NCI-H748 (cell line): ENCODE measurements at regions not wholly inside any gene's neighbourhood (a gene's known extent, or its start where the extent isn't known, plus 50 kb on each side); places are given as distances from the start of the nearest gene placed in this dataset.
"Not testable (repeated sequence)": the region's sequence is repeated elsewhere in the genome, so short reads cannot be mapped to it uniquely, and the experiment has no call there.

Experiments
- DNase-seq: peaks from one replicate; lab custom pipeline; 2025; ENCODE audit not compliant: unreplicated experiment; lab: John Stamatoyannopoulos, UW

DNA sequence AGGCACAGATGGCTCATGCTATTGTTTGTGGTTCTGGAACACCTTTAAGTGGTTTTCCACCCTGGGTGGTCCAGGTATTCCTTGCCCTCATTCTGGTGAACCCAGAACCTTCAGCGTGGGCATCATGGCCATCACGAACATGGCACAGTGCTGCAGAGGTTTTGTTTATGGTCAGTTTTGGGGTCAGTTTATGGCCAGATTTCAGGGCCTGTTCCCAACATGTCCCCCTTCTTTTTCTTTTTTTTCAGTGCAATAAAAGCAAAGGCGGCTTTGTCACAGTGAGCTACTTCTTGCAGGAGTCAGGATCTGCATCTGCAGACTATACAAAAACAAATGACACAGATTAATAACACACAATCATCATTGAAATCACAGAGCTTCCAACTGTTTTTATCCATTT is 1085.0 kb upstream of the ALCAM start:
- DNase-seq = no peak

DNA sequence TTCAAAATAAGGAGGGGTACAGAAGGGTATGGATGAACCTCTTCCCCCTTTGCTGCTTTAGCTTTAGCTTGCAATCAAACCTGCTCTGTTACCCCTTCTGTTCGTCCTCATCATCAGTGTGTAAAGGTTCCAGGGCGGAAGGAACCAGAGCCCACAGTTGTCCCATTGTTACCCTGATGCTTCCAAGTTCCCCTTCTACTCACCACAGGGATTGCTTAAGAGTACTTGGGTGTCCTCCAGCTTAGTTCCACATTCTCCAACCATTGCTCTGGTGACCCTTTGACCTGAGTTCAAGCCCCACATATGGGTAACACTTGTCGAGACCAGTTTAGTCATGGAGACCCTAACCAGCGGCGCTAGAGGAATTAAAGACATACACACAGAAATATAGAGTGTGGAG is 1080.1 kb upstream of the ALCAM start:
- no peak for DNase-seq

DNA sequence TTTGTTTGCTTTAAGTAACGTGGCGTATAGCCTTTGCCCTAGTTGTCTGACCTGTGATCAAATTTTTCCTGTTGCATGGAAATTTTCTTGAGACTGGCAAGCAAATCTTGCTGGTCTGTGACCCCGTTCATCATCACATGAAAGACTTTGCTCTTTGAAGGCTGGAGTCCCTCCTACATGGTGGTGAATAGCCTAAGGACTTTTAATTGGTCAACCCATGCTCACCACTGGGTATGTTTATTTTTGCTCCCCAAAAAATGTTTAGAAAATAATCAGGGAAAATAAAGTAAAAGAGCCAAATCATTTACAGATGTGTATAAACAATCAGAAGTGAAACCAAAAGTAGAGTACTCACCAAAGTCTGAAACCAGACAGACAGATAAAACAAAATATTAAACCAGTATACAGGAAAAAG is 1075.3 kb upstream of the ALCAM start:
- DNase-seq = no peak

- no peak for DNase-seq
Observed at GRCh38 chr3:104291878-104292277, 1074.8 kb upstream of the ALCAM start.

DNA sequence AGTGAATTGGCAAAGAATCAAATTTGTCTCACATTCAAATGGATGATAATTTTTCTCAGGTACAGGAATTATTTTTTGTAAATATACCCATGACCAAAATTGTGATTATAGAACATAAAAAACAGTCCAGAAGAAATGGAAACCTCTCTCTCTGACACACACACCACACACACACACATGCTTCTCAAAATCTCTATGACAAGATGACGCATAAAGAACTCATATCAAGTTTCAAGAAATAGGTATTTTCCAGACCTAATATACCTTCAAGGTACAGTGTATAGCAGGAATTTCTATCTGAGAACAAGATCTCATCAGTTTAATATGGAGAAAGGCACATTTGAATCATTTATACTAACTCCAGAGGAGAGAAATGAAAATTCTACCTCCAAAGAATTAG is 1069.1 kb upstream of the ALCAM start:
- no peak for DNase-seq

- DNase-seq = no peak
Observed at GRCh38 chr3:104298662-104299061, 1068.0 kb upstream of the ALCAM start.

DNA sequence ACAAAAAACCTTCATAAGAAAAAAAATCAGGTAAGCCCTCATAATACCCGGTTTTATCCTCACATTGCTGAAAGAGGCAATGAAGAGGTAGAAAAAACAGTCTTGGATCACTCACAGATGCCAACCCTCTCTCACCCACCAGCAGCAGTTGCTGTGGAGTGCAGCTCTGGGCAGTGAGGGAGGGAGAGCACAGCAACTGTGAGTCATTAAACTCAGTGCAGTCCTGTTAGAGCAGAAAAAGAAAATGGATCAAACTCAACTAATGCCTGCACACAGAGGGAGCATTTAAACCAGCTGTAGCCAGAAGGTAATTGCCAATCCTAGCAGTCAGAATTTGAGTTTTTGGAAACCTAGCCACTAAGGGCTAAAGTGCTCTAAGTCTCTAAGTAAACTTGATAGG is 1050.6 kb upstream of the ALCAM start:
- no peak for DNase-seq

DNA sequence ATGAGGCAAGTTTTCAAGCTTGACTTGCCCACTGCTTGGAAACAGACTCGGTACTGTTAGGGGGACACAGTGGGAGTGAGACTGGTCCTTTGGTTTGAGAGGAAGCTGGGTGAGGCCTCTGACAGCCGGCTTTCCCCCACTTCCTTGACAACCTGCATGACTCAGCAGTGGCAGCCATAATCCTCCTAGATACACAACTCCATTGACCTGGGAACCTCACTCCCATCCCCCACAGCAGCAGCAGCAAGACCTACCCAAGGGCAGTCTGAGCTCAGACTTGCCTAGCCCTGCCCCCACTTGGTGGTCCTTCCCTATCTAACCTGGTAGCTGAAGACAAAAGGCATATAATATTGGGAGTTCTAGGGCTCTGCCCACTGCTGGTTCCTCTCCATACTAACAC is 1043.5 kb upstream of the ALCAM start:
- no peak for DNase-seq

- no peak for DNase-seq
Observed at GRCh38 chr3:104347291-104347690, 1019.4 kb upstream of the ALCAM start.

GRCh38 chr3:104349836-104350235 is 1016.9 kb upstream of the ALCAM start:
- no peak for DNase-seq

DNA sequence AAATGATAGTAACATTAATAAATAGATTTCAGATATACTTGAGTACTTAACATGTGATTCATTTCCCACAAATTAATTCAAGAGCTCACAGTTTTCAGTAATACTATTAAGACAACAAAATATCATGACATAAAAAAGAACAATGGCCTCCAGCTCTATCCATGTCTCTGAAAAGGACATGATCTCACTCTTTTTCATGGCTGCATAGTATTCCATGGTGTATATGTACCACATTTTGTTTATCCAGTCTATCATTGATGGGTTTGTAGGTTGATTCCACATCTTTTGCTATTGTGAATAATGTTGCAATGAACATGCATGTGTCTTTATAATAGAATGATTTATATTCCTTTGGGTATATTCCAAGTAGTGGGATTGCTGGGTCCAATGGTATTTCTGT is 1012.8 kb upstream of the ALCAM start:
- no peak for DNase-seq

- DNase-seq = no peak
Observed at GRCh38 chr3:104359546-104359945, 1007.2 kb upstream of the ALCAM start.

- DNase-seq = no peak
Observed at GRCh38 chr3:104360038-104360437, 1006.7 kb upstream of the ALCAM start.

DNA sequence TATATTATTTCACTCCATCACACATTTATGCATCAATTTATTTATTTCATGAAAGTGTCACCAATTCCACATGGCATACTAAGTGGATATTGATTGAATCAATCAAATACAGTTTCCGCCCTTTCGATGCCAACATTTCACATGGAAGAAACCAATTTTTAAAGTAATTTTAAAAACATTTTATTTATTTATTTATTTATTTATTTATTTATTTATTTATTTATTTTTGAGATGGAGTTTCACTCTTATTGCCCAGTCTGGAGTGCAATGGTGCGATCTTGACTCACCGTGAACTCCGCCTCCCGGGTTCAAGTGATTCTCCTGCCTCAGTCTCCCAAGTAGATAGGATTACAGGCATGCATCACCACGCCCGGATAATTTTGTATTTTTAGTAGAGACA is 1005.0 kb upstream of the ALCAM start:
- not testable (repeated sequence) for DNase-seq

DNA sequence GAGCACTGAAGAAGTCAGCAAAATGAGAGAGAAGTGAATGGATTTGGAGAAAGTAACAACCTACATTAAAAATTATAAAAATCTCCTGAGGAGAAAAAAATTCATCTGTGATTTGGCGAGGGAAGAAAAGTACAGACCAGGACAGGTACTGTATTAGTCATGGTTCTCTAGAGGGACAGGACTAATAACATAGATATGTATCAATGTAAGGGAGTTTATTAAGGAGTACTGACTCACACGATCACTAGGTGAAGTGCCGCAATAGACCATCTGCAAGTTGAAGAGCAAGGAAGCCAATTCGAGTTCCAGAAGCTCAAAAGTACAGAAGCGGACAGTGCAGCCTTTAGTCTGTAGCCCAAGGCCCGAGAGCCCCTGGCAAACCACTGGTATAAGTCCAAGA is 1004.4 kb upstream of the ALCAM start:
- DNase-seq = no peak

DNA sequence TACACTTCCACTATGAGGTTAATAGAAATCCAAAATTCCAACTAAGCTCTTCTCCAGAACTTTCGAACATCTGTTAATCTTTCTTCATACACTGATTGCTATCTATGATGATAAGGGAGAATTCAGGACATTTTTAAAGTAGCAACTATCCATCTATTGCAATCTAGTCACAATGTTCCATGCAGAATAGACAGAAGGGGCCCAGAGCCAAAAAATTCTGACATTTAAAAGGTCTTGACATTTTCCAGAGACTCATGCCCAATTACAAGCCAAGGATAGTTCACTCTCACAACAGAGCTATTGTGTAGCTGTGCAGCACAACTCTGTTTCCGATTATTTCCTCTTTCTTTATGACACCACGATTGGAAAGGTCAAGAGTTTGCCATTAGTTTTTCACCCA is 999.7 kb upstream of the ALCAM start:
- no peak for DNase-seq

- DNase-seq = no peak
Observed at GRCh38 chr3:104368760-104369159, 997.9 kb upstream of the ALCAM start.

DNA sequence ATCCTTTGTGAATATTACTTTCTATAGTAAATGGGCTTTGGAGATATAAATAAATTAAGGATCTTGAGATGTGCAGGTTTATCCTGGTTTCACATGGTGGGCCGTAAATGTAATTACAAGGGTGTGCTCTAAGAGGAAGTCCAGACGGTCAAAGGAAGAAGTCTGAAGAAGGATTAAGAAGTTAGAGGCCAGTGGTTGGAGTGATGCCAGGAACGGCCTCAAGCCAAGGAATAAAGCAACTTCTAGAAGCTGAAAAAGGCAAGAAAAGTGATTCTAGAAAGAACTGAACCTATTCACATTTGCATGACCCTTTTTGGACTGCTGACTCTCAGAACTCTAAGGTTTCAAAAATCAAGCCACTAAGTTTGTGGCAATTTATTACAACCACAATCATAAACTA is 981.3 kb upstream of the ALCAM start:
- no peak for DNase-seq

DNA sequence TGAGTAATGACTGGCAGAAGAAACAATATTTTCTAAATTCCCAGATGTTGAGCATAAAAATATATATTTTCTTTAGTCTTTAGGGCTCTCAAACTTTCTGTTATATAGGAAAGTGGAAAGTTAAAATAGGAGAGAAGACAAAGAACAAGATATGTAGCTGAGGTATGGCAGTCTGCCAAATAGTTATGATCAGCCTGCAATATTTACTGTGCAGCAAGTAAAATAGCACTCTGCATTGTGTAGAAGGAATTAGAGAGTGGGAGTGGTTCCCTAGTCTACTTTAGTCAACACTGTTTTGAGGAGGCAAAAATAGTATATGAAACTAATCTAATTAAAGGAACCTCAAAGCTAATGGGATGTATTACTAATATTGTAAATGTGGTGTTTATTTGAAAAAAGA is 978.1 kb upstream of the ALCAM start:
- DNase-seq = peak; percentile 83

- DNase-seq = no peak
Observed at GRCh38 chr3:104392327-104392726, 974.4 kb upstream of the ALCAM start.

GRCh38 chr3:104396974-104397669 is 969.6 kb upstream of the ALCAM start:
- DNase-seq = no peak

- no peak for DNase-seq
Observed at GRCh38 chr3:104397713-104398112, 969.0 kb upstream of the ALCAM start.

- DNase-seq = no peak
Observed at GRCh38 chr3:104402902-104403301, 963.8 kb upstream of the ALCAM start.
